WTC11 (cell line): ENCODE measurements at regions not wholly inside any gene's neighbourhood (a gene's known extent, or its start where the extent isn't known, plus 50 kb on each side); places are given as distances from the start of the nearest gene placed in this dataset.

Experiments
- SMAD3 ChIP-seq: sonication (generic); formaldehyde crosslinking; IDR thresholded peaks from 2 replicates; pipeline ENCODE4 v1.8.0; 2022; ENCODE audit warnings: missing genetic modification reagents, mild to moderate bottlenecking, borderline replicate concordance
- ZNF121 ChIP-seq: sonication (generic); formaldehyde crosslinking; IDR thresholded peaks from 2 replicates; pipeline ENCODE4 v1.8.0; 2023; ENCODE audit warnings: missing genetic modification reagents
- TF ChIP-seq, protein P1 (sequence below): sonication (generic); formaldehyde crosslinking; IDR thresholded peaks from 2 replicates; pipeline ENCODE4 v1.8.1; 2022; ENCODE audit warnings: mild to moderate bottlenecking, missing genetic modification reagents, moderate library complexity, borderline replicate concordance
- TF ChIP-seq, protein P2 (sequence below): sonication (generic); formaldehyde crosslinking; conservative IDR thresholded peaks from 2 replicates; pipeline ENCODE4 v1.8.1; 2022; ENCODE audit warnings: mild to moderate bottlenecking, missing genetic modification reagents

- TF ChIP-seq, protein P1, sequence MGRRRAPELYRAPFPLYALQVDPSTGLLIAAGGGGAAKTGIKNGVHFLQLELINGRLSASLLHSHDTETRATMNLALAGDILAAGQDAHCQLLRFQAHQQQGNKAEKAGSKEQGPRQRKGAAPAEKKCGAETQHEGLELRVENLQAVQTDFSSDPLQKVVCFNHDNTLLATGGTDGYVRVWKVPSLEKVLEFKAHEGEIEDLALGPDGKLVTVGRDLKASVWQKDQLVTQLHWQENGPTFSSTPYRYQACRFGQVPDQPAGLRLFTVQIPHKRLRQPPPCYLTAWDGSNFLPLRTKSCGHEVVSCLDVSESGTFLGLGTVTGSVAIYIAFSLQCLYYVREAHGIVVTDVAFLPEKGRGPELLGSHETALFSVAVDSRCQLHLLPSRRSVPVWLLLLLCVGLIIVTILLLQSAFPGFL (CRISPR knock-in tag) = no peak
- no peak for TF ChIP-seq ZNF121 (CRISPR knock-in tag)
- no peak for TF ChIP-seq SMAD3 (CRISPR knock-in tag)
- TF ChIP-seq, protein P2, sequence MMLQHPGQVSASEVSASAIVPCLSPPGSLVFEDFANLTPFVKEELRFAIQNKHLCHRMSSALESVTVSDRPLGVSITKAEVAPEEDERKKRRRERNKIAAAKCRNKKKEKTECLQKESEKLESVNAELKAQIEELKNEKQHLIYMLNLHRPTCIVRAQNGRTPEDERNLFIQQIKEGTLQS = no peak
Observed at GRCh38 chr2:189265696-189266320, 86.2 kb upstream of the COL5A2 start.
